Activated effector memory CD4-positive, alpha-beta T cell treated with anti-CD3 and anti-CD28 coated beads, Interleukin-2, amount 50 U/mL, for 16 hours (primary cell): ENCODE measurements at regions not wholly inside any gene's neighbourhood (a gene's known extent, or its start where the extent isn't known, plus 50 kb on each side); places are given as distances from the start of the nearest gene placed in this dataset.
"Not testable (repeated sequence)": the region's sequence is repeated elsewhere in the genome, so short reads cannot be mapped to it uniquely, and the experiment has no call there.

Experiments
- DNase-seq: peaks from one replicate; pipeline ENCODE4 v3.0.0-alpha.2; 2020

GRCh38 chr9:106451223-106451622, 411.7 kb upstream of the ZNF462 start:
- no peak for DNase-seq

- no peak for DNase-seq
Observed at GRCh38 chr9:106456581-106456980, 406.4 kb upstream of the ZNF462 start.

- no peak for DNase-seq
Observed at GRCh38 chr9:106467113-106467864, 395.7 kb upstream of the ZNF462 start.

GRCh38 chr9:106467865-106468164, 395.2 kb upstream of the ZNF462 start:
- DNase-seq = no peak

GRCh38 chr9:106468431-106468830, 394.5 kb upstream of the ZNF462 start:
- DNase-seq = no peak

- DNase-seq = no peak
Observed at GRCh38 chr9:106478312-106478711, 384.7 kb upstream of the ZNF462 start.

GRCh38 chr9:106478727-106479126, 384.2 kb upstream of the ZNF462 start:
- no peak for DNase-seq

- no peak for DNase-seq
Observed at GRCh38 chr9:106479679-106480078, 383.3 kb upstream of the ZNF462 start.

GRCh38 chr9:106481013-106481609, 381.9 kb upstream of the ZNF462 start:
- no peak for DNase-seq

GRCh38 chr9:106482733-106483132, 380.2 kb upstream of the ZNF462 start:
- DNase-seq = no peak

GRCh38 chr9:106486685-106487084, 376.3 kb upstream of the ZNF462 start:
- no peak for DNase-seq

- no peak for DNase-seq
Observed at GRCh38 chr9:106487266-106487665, 375.7 kb upstream of the ZNF462 start.

- DNase-seq = not testable (repeated sequence)
Observed at GRCh38 chr9:106492126-106492525, 370.8 kb upstream of the ZNF462 start.

GRCh38 chr9:106500171-106500570, 362.8 kb upstream of the ZNF462 start:
- no peak for DNase-seq

GRCh38 chr9:106501210-106501609, 361.8 kb upstream of the ZNF462 start:
- not testable (repeated sequence) for DNase-seq

GRCh38 chr9:106502930-106503329, 360.0 kb upstream of the ZNF462 start:
- DNase-seq = no peak

- no peak for DNase-seq
Observed at GRCh38 chr9:106503759-106504158, 359.2 kb upstream of the ZNF462 start.

GRCh38 chr9:106526716-106527204, 336.2 kb upstream of the ZNF462 start:
- no peak for DNase-seq

- DNase-seq = no peak
Observed at GRCh38 chr9:106528158-106528557, 334.8 kb upstream of the ZNF462 start.

- DNase-seq = no peak
Observed at GRCh38 chr9:106529616-106530015, 333.4 kb upstream of the ZNF462 start.

- no peak for DNase-seq
Observed at GRCh38 chr9:106531491-106531890, 331.5 kb upstream of the ZNF462 start.

- DNase-seq = no peak
Observed at GRCh38 chr9:106532306-106533015, 330.5 kb upstream of the ZNF462 start.

- no peak for DNase-seq
Observed at GRCh38 chr9:106534800-106535199, 328.2 kb upstream of the ZNF462 start.

- DNase-seq = no peak
Observed at GRCh38 chr9:106535439-106535838, 327.5 kb upstream of the ZNF462 start.
